C4-2B (cell line): ENCODE measurements at regions not wholly inside any gene's neighbourhood (a gene's known extent, or its start where the extent isn't known, plus 50 kb on each side); places are given as distances from the start of the nearest gene placed in this dataset.

Source experiments
- ZFX ChIP-seq: fragments of 450-650 bp; IDR thresholded peaks from 2 replicates; pipeline ENCODE4 v1.6.1; 2017
- TF ChIP-seq, protein P1 (sequence below): fragments of 450-650 bp; conservative IDR thresholded peaks from 2 replicates; pipeline ENCODE4 v1.5.1; 2017; ENCODE audit warnings: mild to moderate bottlenecking

- TF ChIP-seq, protein P1, sequence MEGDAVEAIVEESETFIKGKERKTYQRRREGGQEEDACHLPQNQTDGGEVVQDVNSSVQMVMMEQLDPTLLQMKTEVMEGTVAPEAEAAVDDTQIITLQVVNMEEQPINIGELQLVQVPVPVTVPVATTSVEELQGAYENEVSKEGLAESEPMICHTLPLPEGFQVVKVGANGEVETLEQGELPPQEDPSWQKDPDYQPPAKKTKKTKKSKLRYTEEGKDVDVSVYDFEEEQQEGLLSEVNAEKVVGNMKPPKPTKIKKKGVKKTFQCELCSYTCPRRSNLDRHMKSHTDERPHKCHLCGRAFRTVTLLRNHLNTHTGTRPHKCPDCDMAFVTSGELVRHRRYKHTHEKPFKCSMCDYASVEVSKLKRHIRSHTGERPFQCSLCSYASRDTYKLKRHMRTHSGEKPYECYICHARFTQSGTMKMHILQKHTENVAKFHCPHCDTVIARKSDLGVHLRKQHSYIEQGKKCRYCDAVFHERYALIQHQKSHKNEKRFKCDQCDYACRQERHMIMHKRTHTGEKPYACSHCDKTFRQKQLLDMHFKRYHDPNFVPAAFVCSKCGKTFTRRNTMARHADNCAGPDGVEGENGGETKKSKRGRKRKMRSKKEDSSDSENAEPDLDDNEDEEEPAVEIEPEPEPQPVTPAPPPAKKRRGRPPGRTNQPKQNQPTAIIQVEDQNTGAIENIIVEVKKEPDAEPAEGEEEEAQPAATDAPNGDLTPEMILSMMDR = no peak
- no peak for TF ChIP-seq ZFX
Measured at GRCh38 chr1:4130096-4130495, 230.0 kb upstream of the C1orf174 start.
